COR-L47 (cell line): ENCODE measurements at regions not wholly inside any gene's neighbourhood (a gene's known extent, or its start where the extent isn't known, plus 50 kb on each side); places are given as distances from the start of the nearest gene placed in this dataset.
"Not testable (repeated sequence)": the region's sequence is repeated elsewhere in the genome, so short reads cannot be mapped to it uniquely, and the experiment has no call there.

Experiments used
- DNase-seq: peaks from one replicate; lab custom pipeline; 2025; lab: John Stamatoyannopoulos, UW

DNA sequence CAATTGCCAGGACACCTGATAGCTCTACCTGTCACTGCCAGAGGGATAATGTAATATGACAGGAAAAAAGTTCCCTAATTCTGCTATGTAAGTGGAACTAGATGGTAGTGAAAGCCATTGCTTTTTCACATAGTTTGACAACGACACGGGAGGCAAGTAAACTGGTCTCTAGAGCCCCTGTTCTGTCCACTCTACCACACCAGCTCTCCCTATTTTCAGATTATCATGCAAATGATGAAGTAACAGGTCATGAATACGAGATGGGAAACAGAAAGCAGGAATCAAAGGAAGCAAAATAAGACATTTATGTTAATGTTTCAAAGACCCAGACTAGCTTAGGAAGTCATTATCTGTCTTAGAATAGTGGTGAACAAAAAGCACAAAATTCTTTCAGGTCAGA lies 56.2 kb downstream of the TAF11L14 start:
- DNase-seq = no peak

DNA sequence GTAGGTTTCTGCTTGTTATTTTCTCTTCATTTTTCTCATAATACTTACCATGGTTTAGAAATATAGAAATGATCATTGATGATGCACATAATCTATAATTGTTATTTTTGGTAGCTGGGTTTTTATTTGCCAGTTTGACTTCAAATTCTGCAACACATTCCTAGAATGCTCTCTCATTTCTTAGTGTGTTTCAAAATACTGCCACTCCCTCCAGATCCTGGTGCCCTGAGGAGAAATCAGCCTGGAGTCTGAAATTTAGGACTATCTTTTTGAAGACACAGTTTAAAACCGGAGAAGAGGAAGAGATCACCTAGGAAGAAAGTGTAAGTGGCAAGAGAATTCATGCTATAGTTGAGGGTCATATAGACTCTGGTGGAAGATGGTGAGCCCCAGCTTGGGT lies 57.5 kb downstream of the TAF11L14 start:
- DNase-seq = no peak

DNA sequence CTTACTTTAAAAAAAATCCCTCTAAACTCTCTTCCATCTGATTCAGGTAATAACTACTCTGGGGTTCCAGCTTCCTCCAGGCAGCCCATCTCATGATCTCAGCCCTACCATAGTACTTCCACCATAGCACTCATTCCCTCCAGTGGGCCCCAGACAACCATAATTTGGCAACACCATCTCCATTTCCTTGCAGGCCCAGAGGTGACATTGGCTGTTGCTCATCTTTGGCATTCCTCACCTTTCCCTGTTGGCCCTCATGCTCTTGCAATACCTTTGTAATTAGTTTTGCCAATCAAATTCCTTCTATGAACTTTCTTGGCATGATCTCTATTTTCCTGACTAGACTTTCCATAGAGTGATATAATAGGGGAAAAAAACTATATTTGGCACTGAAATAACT lies 60.1 kb downstream of the TAF11L14 start:
- no peak for DNase-seq

DNA sequence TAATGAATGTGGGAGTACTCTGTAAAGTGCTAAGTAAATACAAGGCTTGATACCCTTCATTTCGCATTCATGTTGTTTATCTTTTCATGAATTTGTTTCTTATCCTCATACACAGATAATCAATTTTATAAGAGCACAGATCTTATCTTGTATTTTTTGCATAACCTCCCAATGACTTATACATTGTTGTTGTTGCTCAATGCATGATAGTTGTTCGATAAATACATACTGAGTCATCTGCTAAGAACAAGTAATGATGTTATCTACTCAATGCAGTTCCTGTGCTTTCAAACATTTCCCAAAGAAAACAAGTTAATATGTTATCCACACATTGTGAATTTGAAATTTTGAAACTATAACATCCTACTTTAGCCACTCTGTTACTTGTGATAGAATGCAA lies 60.7 kb downstream of the TAF11L14 start:
- no peak for DNase-seq

DNA sequence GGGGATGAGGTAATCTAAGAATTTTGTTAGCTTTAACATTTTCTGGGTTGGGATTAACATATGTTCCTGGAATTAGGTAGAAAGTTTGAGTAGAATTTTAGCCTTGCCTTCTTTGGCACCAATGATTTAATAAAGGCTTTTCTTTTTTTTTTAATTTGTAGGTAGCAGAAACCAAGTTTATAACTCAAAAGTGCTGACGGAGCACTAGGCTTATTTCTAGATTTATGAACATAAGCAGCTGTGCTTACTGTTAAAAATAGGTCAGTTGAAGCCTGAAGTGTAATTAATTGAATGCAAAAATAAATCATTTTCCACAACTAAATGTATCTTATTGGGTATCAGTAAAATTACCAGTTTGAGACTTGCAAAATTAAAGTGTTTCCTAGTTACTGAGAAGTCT lies 62.4 kb downstream of the TAF11L14 start:
- no peak for DNase-seq

DNA sequence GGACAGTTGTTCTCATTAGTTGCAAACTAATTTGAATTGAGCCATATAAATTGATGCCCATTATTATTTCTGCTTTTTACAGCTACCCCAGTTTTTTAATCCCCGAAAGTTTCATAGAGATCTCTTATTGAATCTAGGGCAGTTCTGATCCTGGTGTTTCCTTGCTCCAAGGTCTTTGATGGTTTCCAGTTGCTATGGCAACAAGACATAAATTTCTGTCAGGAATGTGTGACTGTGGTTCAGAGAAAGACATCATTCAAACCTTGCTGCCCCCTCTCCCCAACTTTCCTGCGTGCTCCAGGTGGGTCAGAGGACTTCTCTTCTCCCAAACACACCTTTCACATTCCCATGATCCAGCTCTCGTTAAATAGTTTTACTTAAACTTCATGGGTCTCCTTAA lies 63.4 kb downstream of the TAF11L14 start:
- no peak for DNase-seq

DNA sequence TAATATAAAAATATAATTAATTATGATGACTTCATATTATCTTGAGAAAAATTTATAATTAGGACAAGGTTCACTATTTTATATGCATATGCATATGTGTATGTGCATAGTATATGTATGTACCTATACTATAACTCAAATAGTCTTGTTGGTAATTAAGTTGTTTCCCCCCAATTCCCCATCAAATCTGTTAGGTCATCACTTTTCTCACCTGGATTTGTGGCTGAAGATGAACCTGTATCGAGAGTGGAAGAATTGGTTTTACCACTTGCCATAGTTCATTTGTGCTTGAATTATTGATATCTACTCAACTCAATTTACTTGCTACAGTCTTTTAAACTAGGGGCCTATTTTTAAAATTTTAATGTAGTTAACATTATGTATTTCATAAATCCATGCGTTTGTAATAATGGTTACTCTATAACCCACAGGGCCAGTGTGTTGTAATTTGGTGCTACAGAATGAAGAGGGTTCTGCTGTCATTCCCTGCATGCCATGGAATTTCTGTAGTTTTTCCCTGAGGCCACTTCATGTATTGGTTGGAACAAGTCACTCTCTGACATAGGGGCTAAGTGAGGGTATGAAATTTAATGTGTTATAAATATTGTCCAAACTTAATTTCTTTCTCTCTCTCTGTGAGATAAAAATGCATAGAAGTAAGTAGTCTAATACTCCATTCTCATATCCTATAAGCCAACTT lies 74.9 kb downstream of the TAF11L14 start:
- DNase-seq = no peak

DNA sequence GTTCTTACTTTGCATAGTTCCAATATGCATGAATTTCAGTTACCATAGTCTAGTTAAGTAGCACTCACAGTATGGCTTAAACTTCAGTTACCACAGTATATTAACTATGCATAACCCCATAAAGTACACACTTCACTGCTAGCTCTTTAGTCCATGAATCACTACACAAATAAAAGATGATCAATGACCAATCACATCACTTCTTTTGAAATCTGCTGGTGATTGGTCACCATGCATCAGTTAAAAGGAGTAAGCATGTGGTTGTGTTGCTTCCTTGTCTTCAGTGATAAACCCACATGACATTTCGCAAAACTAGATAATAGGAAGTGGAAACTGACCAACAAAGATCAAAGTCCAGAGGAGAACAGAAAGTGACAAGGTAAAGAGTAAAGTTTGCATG lies 79.0 kb downstream of the TAF11L14 start:
- no peak for DNase-seq

DNA sequence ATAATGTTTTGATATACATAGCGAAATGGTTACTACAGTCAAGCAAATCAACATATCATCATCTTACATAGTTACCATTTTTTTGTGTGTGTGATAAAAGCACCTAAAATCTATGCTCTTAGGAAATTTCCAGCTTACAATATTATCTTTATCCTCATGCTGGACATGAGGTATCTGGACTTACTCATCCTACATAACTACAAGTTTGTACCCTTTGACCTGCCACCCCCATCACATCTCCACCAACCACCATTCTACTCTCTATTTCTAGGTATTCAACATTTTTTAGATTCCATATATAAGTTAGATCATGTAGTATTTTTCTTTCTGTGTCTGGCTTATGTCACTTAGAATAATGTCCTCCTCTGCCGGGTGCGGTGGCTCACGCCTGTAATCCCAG lies 79.9 kb downstream of the TAF11L14 start:
- no peak for DNase-seq

DNA sequence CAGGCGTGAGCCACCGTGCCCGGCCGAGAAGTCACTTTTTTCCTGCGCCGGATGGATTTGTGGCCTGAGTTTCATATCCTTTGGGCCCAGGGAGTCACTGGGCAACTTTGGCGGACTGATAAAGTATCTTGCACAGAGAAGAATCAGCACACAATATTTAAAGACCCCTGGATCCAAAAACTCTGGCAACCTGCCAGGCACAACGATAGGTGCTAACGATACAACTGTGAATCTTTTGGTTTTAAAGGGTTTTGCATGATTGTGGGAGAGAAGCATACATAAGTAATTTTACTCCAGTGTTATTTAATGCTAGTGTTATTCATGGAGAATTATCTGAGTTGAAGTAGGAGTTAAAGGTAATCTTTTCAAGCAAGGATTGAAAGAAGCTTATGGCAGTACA lies 85.3 kb downstream of the TAF11L14 start:
- no peak for DNase-seq

DNA sequence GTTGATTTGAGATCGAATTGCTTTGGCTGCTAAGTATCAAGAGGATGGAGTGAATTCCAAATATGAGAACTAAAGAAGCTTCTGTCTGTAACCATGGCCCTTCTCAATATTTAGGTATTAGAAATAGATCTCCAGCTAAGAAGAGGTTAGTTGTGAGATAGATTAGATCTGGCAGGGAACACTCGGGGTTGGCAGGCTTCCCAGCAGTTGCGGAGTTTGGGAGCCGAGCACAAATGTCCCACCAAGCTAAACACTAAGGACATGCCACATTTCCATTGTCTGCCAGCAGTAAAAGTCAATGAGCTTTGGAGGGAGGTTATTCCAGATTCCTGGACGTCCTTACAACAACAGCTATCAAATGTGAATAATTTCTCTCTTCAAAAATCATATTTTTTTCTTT lies 85.8 kb downstream of the TAF11L14 start:
- peak; percentile 15 for DNase-seq

DNA sequence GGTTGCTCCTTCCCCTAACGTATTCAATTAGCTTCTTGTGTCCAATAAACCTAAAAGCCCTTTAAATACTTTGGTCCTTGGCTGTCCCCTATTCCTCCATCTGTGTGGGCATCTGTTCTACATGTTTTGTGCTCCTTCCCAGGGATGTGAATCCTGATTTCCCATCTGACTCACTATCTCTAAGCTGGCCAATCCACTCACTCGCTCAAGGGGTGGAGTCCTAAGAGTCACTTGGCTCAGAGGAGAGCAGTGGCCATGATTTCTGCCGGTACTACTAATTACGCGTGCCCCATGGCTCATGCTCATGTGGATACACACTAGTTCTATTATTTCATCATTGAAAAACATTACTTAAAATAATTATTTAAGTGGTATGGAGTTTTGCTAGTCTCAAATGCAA lies 89.6 kb downstream of the TAF11L14 start:
- DNase-seq = no peak

DNA sequence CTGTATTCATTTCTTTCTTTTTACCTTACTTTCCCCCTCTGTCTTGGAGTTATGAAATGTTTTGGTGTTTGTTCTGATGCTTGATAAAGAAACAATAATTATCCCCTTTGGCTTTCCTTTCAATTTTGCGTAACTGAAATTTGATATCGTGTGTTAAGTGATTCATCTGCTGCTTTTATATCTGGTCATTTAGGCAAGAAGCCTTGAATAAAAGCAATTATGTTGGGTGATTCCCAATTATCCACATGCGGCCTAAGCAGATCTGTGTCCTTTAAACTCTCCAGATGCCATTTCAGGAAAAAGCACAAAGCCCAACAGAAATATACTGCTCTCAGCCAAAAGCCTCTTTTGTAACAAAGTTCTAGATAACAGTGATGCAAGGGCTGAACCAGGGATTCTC lies 92.8 kb downstream of the TAF11L14 start:
- peak; percentile 82 for DNase-seq

DNA sequence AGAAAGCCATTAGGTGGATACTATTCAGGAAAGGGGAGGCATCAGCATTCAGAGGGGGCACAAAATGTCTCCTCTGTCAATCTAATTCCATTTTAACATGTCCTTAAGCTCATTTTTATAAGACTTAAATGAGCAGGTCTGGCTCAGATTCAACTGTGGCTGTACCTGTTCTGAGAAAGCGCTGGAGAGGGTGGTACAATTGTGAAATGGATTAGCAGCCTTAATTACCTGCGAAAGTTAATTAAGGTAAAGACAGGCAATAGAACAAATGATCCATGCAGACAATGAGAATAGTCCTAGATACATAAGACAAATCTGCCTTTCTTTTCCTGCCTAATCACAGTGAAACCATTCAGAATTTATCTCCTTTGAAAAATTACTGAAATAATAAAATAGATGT lies 96.2 kb downstream of the TAF11L14 start:
- DNase-seq = no peak

DNA sequence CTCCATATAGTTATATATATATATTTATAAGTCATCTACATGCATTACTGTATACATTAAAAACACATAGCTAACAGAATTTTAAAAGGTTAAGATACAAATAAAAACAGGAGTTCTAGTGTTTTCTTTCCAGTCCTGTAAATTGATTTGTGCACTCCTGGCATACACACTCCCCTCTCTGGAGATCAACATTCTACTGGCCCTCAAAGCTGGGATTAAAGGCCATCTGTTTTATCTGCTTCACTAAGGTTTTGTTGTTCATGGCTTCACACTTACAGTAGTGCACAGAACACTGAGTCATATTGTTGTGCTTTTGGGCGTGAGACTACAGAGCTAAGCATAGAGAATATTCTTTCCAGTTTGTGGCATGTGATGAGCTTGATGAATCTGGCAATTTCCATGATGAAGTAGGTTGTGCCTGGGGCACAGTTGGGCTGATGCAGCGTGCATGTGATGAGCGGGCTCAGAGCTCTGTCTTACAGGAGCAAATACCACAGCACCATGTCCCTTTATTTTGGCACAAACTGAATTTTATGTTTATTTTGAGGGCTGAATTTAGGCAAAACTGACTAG lies 98.2 kb downstream of the TAF11L14 start:
- DNase-seq = no peak

DNA sequence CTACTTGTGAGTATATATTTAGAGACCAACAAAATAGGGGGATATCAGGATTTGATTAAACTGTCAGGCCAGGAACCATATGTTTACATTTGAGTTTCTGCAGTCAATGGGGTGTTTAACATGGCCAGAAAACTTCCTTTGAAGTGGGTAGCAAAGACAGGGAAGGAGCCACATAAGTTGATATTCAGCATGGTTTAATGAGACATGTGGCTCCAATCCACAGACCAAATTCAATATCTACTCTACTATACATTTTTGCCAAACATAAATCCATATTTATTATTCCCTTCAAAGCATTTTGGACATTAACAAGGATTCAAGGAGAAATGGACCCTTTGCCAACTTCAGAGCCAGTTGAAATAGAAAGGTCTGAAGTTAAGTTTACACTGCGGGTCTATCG lies 99.8 kb downstream of the TAF11L14 start:
- no peak for DNase-seq

DNA sequence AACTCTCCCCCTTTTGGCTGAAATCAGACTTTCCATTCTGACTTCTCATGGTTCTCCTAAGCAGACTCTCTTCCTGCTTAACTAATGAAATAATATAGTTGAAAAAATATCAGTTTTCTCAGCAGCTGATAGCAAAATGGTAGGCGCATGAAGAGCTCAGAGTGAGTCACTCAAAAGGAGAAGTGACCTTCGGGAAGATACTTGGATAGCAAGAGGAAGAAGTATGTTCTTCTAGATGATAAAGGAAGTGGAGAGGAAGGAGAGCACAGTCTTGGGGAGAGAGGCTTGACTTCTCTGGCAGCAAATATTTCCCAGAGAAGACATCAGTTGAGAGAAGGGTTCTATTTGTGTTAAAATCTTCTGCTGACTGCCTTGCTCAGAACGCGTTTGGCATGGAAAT lies 101.5 kb downstream of the TAF11L14 start:
- no peak for DNase-seq

DNA sequence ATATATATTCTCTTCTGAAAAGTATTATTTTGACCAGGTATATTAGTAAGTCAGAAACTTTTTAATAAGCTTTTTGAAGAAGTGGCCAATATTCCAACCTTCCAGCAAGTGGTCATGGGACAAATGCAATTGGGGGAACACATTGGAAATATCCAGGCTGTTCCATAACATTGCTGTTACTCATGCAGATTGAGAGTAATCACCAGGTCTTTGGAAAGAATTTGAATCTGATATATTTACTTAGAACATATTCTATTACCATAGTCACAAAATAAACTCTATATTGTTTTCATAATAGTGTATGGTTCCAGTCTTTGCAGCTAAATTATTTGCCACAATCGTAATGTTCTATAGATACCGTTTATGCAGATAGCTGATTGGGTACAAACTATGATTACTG lies 102.8 kb downstream of the TAF11L14 start:
- no peak for DNase-seq

DNA sequence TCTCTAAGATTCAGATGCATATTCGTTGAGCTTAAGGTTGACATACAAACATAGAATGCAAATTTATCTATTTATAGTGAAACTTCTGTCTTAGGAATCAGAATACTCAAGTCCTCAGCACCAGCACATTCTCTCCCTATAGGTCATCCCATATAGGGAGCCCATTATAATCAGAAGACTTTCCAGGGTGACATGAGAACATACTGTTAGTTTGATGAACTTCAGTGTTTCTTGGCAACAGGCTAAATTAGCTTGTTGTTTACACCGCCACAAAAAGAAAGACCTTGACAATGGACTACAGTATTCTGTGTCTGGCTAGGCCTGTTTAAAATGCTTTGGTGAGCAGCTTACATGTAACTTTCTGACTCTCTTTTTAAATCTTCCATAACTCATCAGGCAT lies 104.2 kb downstream of the TAF11L14 start:
- no peak for DNase-seq

DNA sequence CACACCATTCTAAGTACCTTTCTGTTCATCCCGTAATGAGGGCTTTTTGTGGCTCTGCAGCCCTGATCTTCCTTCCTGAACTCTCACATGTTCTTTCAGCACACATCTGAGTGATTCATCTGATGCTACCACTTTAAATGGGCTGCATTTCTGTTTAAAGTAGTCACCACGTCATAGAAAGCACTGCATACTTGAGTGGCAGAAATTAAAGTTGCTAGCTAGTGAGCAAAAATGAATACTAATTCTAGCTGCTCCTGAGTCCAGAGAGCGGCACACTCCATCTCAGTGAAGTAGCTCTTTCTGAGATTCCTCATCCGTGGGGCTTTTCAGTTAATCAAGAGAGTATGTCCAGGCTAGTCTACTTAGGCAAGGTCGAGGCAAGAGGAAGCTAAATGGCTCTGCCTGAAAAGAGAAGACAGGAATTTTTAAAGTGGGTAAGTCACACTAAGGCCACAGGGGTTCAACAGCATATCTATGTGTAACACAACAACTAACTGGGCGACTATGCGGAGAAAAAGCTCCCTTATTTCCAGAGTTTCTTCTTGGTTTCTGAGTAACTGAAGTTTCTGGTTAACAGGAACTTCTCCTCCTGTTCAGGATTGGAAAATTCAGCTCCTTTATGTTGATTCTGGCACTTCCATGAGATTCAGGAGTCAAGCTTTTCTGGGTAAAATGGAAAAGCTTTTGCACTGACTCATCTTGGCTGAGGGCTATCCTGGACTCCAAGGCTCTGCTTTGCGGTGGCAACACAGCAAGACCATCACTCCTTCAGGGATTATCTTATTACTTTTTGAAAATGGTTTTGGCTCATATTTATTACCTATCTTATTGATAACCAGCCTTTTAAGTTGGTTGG lies 109.5 kb downstream of the TAF11L14 start:
- no peak for DNase-seq

DNA sequence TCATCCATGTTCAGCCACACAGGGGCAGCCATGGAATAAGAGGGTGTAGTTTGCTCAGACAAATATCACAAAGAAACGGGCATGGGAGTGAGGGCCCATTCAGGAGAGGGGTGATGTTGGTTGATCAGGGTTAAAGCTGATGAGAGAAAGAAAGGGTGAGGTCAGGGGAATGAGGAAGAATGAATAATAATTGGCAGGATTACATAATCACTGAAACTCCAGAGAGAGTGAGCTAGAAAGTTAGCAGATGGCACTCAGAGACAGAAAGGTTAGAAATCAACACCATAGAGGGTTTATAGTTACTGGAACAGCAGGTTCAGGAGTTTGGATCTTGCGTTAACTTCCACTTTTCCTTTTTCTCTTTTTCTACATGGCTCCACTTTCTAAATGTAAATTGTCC lies 113.9 kb downstream of the TAF11L14 start:
- no peak for DNase-seq

DNA sequence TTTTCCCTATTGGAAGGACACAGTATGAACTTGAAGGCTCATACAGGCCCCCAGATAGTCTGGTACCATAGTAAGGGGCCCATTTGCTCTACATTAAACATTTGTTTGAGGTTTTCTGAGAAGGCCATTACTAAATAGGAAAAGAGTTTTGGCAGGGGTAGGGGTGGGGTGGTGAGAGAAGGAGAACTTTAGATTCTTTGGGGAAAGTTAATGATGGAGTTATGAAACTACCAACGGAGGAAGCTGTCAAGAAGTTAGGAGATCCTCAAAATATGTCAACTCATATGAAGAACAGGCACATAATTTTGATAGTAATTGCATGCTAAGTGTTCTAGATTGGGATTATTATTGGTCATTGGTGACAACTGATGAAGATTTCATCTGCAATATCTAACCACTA lies 114.7 kb downstream of the TAF11L14 start:
- no peak for DNase-seq

DNA sequence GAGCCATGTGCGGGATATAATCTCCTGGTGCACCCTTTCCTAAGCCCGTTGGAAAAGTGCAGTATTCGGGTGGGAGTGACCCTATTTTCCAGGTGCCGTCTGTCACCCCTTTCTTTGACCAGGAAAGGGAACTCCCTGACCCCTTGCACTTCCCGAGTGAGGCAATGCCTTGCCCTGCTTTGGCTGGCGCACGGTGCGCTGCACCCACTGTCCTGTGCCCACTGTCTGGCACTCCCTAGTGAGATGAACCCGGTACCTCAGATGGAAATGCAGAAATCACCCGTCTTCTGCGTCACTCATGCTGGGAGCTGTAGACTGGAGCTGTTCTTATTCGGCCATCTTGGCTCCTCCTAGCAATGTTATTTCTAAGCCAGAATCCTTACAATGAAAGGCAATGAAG lies 121.1 kb downstream of the TAF11L14 start:
- DNase-seq = not testable (repeated sequence)
